HG02943 (cell line): ENCODE measurements at regions not wholly inside any gene's neighbourhood (a gene's known extent, or its start where the extent isn't known, plus 50 kb on each side); places are given as distances from the start of the nearest gene placed in this dataset.

ENCODE experiments used
- ATAC-seq: cut with Tn5 transposase; IDR thresholded peaks from one replicate; pipeline ENCODE4 v1.9.1; 2021; ENCODE audit warnings: mild to moderate bottlenecking, low read depth, moderate library complexity; ENCODE audit not compliant: unreplicated experiment

- no peak for ATAC-seq
Measured at GRCh38 chr2:15073664-15074063, 441.1 kb downstream of the LRATD1 start.

- ATAC-seq: no peak
Measured at GRCh38 chr2:15074319-15074718, 441.8 kb downstream of the LRATD1 start.

GRCh38 chr2:15074751-15075700 lies 442.5 kb downstream of the LRATD1 start:
- ATAC-seq: no peak

GRCh38 chr2:15076668-15077067 lies 444.2 kb downstream of the LRATD1 start:
- ATAC-seq: no peak

- ATAC-seq: no peak
Measured at GRCh38 chr2:15081356-15081755, 448.8 kb downstream of the LRATD1 start.

GRCh38 chr2:15082105-15083058 lies 449.9 kb downstream of the LRATD1 start:
- ATAC-seq: no peak

- ATAC-seq: no peak
Measured at GRCh38 chr2:15084826-15085489, 452.4 kb downstream of the LRATD1 start.

GRCh38 chr2:15092181-15092580 lies 459.7 kb downstream of the LRATD1 start:
- no peak for ATAC-seq

- ATAC-seq: no peak
Measured at GRCh38 chr2:15092691-15093090, 460.2 kb downstream of the LRATD1 start.

- ATAC-seq: no peak
Measured at GRCh38 chr2:15094161-15094560, 461.6 kb downstream of the LRATD1 start.

GRCh38 chr2:15096873-15097272 lies 464.3 kb downstream of the NBAS start:
- ATAC-seq: no peak

GRCh38 chr2:15107137-15107536 lies 454.0 kb downstream of the NBAS start:
- no peak for ATAC-seq

GRCh38 chr2:15111718-15112117 lies 449.4 kb downstream of the NBAS start:
- no peak for ATAC-seq

- no peak for ATAC-seq
Measured at GRCh38 chr2:15112216-15112615, 448.9 kb downstream of the NBAS start.

GRCh38 chr2:15115776-15116175 lies 445.4 kb downstream of the NBAS start:
- ATAC-seq: no peak

- ATAC-seq: no peak
Measured at GRCh38 chr2:15116830-15117229, 444.3 kb downstream of the NBAS start.
